K562 (cell line): ENCODE measurements at regions not wholly inside any gene's neighbourhood (a gene's known extent, or its start where the extent isn't known, plus 50 kb on each side); places are given as distances from the start of the nearest gene placed in this dataset.
A peak's percentile ranks its signal among the peaks of the same experiment; 100 is the strongest.

Experiments
- ARID1B ChIP-seq: fragments of 450-650 bp; IDR thresholded peaks from 2 replicates; pipeline ENCODE4 v1.6.1; 2016; ENCODE audit warnings: antibody characterized with exemption, mild to moderate bottlenecking, inconsistent platforms
- BRD9 ChIP-seq: fragments of 450-650 bp; IDR thresholded peaks from 2 replicates; pipeline ENCODE4 v1.6.1; 2018; ENCODE audit warnings: low read depth; ENCODE audit not compliant: partially characterized antibody
- ELF1 ChIP-seq: fragments of 200-800 bp; sonication (Bioruptor generic); IDR thresholded peaks from 2 replicates; pipeline ENCODE4 v1.6.1; 2016; ENCODE audit warnings: missing genetic modification characterization, missing compliant biosample characterization
- ETV5 ChIP-seq: sonication (generic); formaldehyde crosslinking; IDR thresholded peaks from 2 replicates; pipeline ENCODE4 v1.4.0; 2020; ENCODE audit warnings: low read depth, mild to moderate bottlenecking, missing genetic modification reagents
- GATA2 ChIP-seq: sonication (generic); formaldehyde crosslinking; IDR thresholded peaks from 2 replicates; pipeline ENCODE4 v1.4.0; 2020; ENCODE audit warnings: mild to moderate bottlenecking, missing genetic modification reagents
- HMGXB4 ChIP-seq: sonication (generic); formaldehyde crosslinking; IDR thresholded peaks from 2 replicates; pipeline ENCODE4 v1.8.1; 2023; ENCODE audit warnings: mild to moderate bottlenecking, missing genetic modification reagents
- KLF1 ChIP-seq: fragments of 450-650 bp; IDR thresholded peaks from 2 replicates; pipeline ENCODE4 v1.6.1; 2016; ENCODE audit warnings: missing genetic modification characterization, missing compliant biosample characterization
- MEIS2 ChIP-seq: fragments of 450-650 bp; IDR thresholded peaks from 2 replicates; pipeline ENCODE4 v1.6.1; 2014; ENCODE audit warnings: mild to moderate bottlenecking; ENCODE audit not compliant: partially characterized antibody
- PPARD ChIP-seq: fragments of 250-450 bp; sonication (Bioruptor Pico); IDR thresholded peaks from 2 replicates; pipeline ENCODE4 v1.8.0; 2022; ENCODE audit warnings: inconsistent platforms, mild to moderate bottlenecking, moderate library complexity
- RBM25 ChIP-seq: fragments of 200-400 bp; formaldehyde crosslinking; IDR thresholded peaks from 2 replicates; pipeline ENCODE4 v1.6.1; 2018; ENCODE audit warnings: low read length, low read depth, moderate library complexity; ENCODE audit not compliant: severe bottlenecking
- SMARCA4 ChIP-seq: fragments of 450-650 bp; IDR thresholded peaks from 2 replicates; pipeline ENCODE4 v1.6.1; 2016
- SPI1 ChIP-seq: IDR thresholded peaks from 2 replicates; pipeline ENCODE4 v1.6.1; 2011; ENCODE audit warnings: low read depth, low read length, control low read depth, borderline replicate concordance
- SUPT5H ChIP-seq: fragments of 450-650 bp; IDR thresholded peaks from 2 replicates; pipeline ENCODE4 v1.6.1; 2016
- TBL1XR1 ChIP-seq, 2 experiments: IDR thresholded peaks; 2 replicates each; pipeline ENCODE4 v1.6.1; 2012; ENCODE audit warnings: improper control_type of control experiment in 2 of 2, low read length in 2 of 2, mild to moderate bottlenecking in 1 of 2
- TCF3 ChIP-seq: sonication (generic); formaldehyde crosslinking; IDR thresholded peaks from 2 replicates; pipeline ENCODE4 v1.4.0; 2020; ENCODE audit warnings: mild to moderate bottlenecking, missing genetic modification reagents
- ZBTB1 ChIP-seq: sonication (generic); formaldehyde crosslinking; IDR thresholded peaks from 2 replicates; pipeline ENCODE4 v1.8.1; 2023; ENCODE audit warnings: missing genetic modification reagents, low read depth, mild to moderate bottlenecking, borderline replicate concordance
- ZEB2 ChIP-seq: fragments of 450-650 bp; IDR thresholded peaks from 2 replicates; pipeline ENCODE4 v1.6.1; 2016
- ZNF224 ChIP-seq: sonication (generic); formaldehyde crosslinking; IDR thresholded peaks from 2 replicates; pipeline ENCODE4 v1.8.0; 2022; ENCODE audit warnings: mild to moderate bottlenecking, missing genetic modification reagents
- ZNF668 ChIP-seq: fragments of 250-450 bp; sonication (Bioruptor Pico); IDR thresholded peaks from 2 replicates; pipeline ENCODE4 v1.8.0; 2022; ENCODE audit warnings: mild to moderate bottlenecking, inconsistent platforms
- TF ChIP-seq, protein P1 (sequence below): fragments of 250-450 bp; sonication (Bioruptor Pico); IDR thresholded peaks from 2 replicates; pipeline ENCODE4 v1.4.0; 2020; ENCODE audit warnings: mild to moderate bottlenecking, moderate library complexity
- TF ChIP-seq, protein P2 (sequence below): sonication (generic); formaldehyde crosslinking; IDR thresholded peaks from 2 replicates; pipeline ENCODE4 v1.8.1; 2022; ENCODE audit warnings: missing genetic modification reagents
- TF ChIP-seq, protein P3 (sequence below): IDR thresholded peaks from 2 replicates; pipeline ENCODE4 v1.6.1; 2016; ENCODE audit warnings: missing genetic modification characterization, missing compliant biosample characterization
- TF ChIP-seq, protein P4 (sequence below), 2 experiments: IDR thresholded peaks; 2 replicates each; pipeline ENCODE4 v1.6.1; 2012; ENCODE audit warnings: improper control_type of control experiment in 2 of 2, low read depth in 2 of 2, low read length in 2 of 2, borderline replicate concordance in 1 of 2

GRCh38 chr12:92208613-92209121 lies 63.0 kb upstream of the BTG1 start (continued):
- TF ChIP-seq BRD9 (no peak), KLF1 (tag) (no peak), ZBTB1 (CRISPR knock-in tag) (no peak), RBM25 (no peak), PPARD (CRISPR knock-in tag) (no peak), ETV5 (CRISPR knock-in tag) (no peak), ZNF668 (CRISPR knock-in tag) (no peak), SPI1 (no peak), TCF3 (peak; percentile 77), SMARCA4 (0 out of 2 replicates have a peak, but pooled peaks have one; percentile 49), TBL1XR1 (IDR thresholded peaks at IDR 0.05; ENCODE audit: low read length in 2 of 2) (no peak), ZEB2 (no peak), GATA2 (CRISPR knock-in tag) (no peak), SUPT5H (no peak), MEIS2 (peak; percentile 90), HMGXB4 (CRISPR knock-in tag) (no peak), ZNF224 (no peak), ARID1B (peak; percentile 81), ELF1 (no peak)
- TF ChIP-seq, protein P1, sequence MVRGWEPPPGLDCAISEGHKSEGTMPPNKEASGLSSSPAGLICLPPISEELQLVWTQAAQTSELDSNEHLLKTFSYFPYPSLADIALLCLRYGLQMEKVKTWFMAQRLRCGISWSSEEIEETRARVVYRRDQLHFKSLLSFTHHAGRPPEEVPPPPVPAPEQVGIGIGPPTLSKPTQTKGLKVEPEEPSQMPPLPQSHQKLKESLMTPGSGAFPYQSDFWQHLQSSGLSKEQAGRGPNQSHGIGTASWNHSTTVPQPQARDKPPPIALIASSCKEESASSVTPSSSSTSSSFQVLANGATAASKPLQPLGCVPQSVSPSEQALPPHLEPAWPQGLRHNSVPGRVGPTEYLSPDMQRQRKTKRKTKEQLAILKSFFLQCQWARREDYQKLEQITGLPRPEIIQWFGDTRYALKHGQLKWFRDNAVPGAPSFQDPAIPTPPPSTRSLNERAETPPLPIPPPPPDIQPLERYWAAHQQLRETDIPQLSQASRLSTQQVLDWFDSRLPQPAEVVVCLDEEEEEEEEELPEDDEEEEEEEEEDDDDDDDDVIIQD (CRISPR knock-in tag) = no peak
- TF ChIP-seq, protein P2, sequence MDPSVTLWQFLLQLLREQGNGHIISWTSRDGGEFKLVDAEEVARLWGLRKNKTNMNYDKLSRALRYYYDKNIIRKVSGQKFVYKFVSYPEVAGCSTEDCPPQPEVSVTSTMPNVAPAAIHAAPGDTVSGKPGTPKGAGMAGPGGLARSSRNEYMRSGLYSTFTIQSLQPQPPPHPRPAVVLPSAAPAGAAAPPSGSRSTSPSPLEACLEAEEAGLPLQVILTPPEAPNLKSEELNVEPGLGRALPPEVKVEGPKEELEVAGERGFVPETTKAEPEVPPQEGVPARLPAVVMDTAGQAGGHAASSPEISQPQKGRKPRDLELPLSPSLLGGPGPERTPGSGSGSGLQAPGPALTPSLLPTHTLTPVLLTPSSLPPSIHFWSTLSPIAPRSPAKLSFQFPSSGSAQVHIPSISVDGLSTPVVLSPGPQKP (CRISPR knock-in tag) = no peak
- TF ChIP-seq, protein P3, sequence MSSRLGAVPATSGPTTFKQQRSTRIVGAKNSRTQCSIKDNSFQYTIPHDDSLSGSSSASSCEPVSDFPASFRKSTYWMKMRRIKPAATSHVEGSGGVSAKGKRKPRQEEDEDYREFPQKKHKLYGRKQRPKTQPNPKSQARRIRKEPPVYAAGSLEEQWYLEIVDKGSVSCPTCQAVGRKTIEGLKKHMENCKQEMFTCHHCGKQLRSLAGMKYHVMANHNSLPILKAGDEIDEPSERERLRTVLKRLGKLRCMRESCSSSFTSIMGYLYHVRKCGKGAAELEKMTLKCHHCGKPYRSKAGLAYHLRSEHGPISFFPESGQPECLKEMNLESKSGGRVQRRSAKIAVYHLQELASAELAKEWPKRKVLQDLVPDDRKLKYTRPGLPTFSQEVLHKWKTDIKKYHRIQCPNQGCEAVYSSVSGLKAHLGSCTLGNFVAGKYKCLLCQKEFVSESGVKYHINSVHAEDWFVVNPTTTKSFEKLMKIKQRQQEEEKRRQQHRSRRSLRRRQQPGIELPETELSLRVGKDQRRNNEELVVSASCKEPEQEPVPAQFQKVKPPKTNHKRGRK = no peak
- TF ChIP-seq, protein P4, sequence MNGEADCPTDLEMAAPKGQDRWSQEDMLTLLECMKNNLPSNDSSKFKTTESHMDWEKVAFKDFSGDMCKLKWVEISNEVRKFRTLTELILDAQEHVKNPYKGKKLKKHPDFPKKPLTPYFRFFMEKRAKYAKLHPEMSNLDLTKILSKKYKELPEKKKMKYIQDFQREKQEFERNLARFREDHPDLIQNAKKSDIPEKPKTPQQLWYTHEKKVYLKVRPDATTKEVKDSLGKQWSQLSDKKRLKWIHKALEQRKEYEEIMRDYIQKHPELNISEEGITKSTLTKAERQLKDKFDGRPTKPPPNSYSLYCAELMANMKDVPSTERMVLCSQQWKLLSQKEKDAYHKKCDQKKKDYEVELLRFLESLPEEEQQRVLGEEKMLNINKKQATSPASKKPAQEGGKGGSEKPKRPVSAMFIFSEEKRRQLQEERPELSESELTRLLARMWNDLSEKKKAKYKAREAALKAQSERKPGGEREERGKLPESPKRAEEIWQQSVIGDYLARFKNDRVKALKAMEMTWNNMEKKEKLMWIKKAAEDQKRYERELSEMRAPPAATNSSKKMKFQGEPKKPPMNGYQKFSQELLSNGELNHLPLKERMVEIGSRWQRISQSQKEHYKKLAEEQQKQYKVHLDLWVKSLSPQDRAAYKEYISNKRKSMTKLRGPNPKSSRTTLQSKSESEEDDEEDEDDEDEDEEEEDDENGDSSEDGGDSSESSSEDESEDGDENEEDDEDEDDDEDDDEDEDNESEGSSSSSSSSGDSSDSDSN (IDR thresholded peaks at IDR 0.05; ENCODE audit: borderline replicate concordance in 1 of 2, low read depth in 2 of 2, low read length in 2 of 2) = no peak
